ENCODE measurements at regions not wholly inside any gene's neighbourhood (a gene's known extent, or its start where the extent isn't known, plus 50 kb on each side); places are given as distances from the start of the nearest gene placed in this dataset.
A peak's percentile ranks its signal among the peaks of the same experiment; 100 is the strongest.

- Histone ChIP-seq H3K4me1 (ENCODE audit: control insufficient read depth in 1 of 2, insufficient read depth in 2 of 2, low read length in 2 of 2) (no peaks in the 10 kb centered on the region), H3K9me3 (ENCODE audit: insufficient read depth, low read depth, low read length) (no peaks in the 10 kb centered on the region), H3K4me3 (ENCODE audit: low read depth, low read length) (no peak overlapping the region), H3K18ac (ENCODE audit: low read length) (no peak overlapping the region), H3K4me2 (ENCODE audit: low read length) (no peak overlapping the region), H3K23ac (ENCODE audit: low read length) (no peak overlapping the region), H4K8ac (ENCODE audit: low read depth, low read length) (no peak overlapping the region), H3K36me3 (ENCODE audit: control insufficient read depth in 1 of 2, insufficient read depth in 2 of 2, low read length in 2 of 2) (no peaks in the 10 kb centered on the region), H3K79me1 (ENCODE audit: low read length) (no peaks in the 10 kb centered on the region), H3K4ac (ENCODE audit: low read depth, low read length) (no peak overlapping the region), H3K27me3 (ENCODE audit: insufficient read depth, low read length) (no peaks in the 10 kb centered on the region), H3K9ac (ENCODE audit: low read length) (no peak overlapping the region), H2BK120ac (ENCODE audit: insufficient read depth, low read length, poor library complexity) (no peak overlapping the region), H4K12ac (ENCODE audit: low read depth, low read length) (no peak overlapping the region), H4K91ac (ENCODE audit: low read depth, low read length) (no peak overlapping the region), H3K14ac (ENCODE audit: low read length) (no peak overlapping the region), H2BK5ac (ENCODE audit: low read depth, low read length, poor library complexity) (no peak overlapping the region), H2AK5ac (ENCODE audit: low read length) (no peak overlapping the region), H2BK12ac (ENCODE audit: low read length) (no peak overlapping the region), H3K79me2 (ENCODE audit: control insufficient read depth, insufficient read depth, low read length, poor library complexity) (no peaks in the 10 kb centered on the region), H2AFZ (ENCODE audit: insufficient read depth, low read length, poor library complexity) (no peak overlapping the region), H3K27ac (ENCODE audit: low read depth, low read length) (no peak overlapping the region)
- no CpG with 5 or more reads among the region's 3 CpGs for WGBS (ENCODE audit: extremely low coverage, insufficient coverage, insufficient read length)
- no peak for DNase-seq
Measured at GRCh38 chr18:30403278-30403677, 639.3 kb downstream of the DSC3 start.

- no peak for DNase-seq
- Histone ChIP-seq H3K23ac (ENCODE audit: low read length) (peak overlapping the region; percentile 95), H4K12ac (ENCODE audit: low read depth, low read length) (no peak overlapping the region), H3K14ac (ENCODE audit: low read length) (no peak overlapping the region), H3K79me1 (ENCODE audit: low read length) (no peaks in the 10 kb centered on the region), H3K4ac (ENCODE audit: low read depth, low read length) (no peak overlapping the region), H3K27me3 (ENCODE audit: insufficient read depth, low read length) (no peaks in the 10 kb centered on the region), H3K9me3 (ENCODE audit: insufficient read depth, low read depth, low read length) (no peaks in the 10 kb centered on the region), H3K27ac (ENCODE audit: low read depth, low read length) (no peak overlapping the region), H3K18ac (ENCODE audit: low read length) (no peak overlapping the region), H2BK120ac (ENCODE audit: insufficient read depth, low read length, poor library complexity) (no peak overlapping the region), H2BK5ac (ENCODE audit: low read depth, low read length, poor library complexity) (no peak overlapping the region), H3K36me3 (ENCODE audit: control insufficient read depth in 1 of 2, insufficient read depth in 2 of 2, low read length in 2 of 2) (no peaks in the 10 kb centered on the region), H2BK12ac (ENCODE audit: low read length) (no peak overlapping the region), H2AFZ (ENCODE audit: insufficient read depth, low read length, poor library complexity) (no peak overlapping the region), H4K91ac (ENCODE audit: low read depth, low read length) (no peak overlapping the region), H2AK5ac (ENCODE audit: low read length) (no peak overlapping the region), H3K4me1 (ENCODE audit: control insufficient read depth in 1 of 2, insufficient read depth in 2 of 2, low read length in 2 of 2) (no peaks in the 10 kb centered on the region), H3K4me3 (ENCODE audit: low read depth, low read length) (no peak overlapping the region), H3K4me2 (ENCODE audit: low read length) (no peak overlapping the region), H3K9ac (ENCODE audit: low read length) (no peak overlapping the region), H4K8ac (ENCODE audit: low read depth, low read length) (no peak overlapping the region), H3K79me2 (ENCODE audit: control insufficient read depth, insufficient read depth, low read length, poor library complexity) (no peaks in the 10 kb centered on the region)
- no CpG with 5 or more reads among the region's 2 CpGs for WGBS (ENCODE audit: extremely low coverage, insufficient coverage, insufficient read length)
Measured at GRCh38 chr18:30387401-30387800, 655.1 kb downstream of the DSC3 start.

GRCh38 chr18:30386624-30387023, 655.9 kb downstream of the DSC3 start:
- WGBS (ENCODE audit: extremely low coverage, insufficient coverage, insufficient read length): no CpG with 5 or more reads among the region's 5 CpGs

GRCh38 chr18:30385684-30386083, 656.9 kb downstream of the DSC3 start:
- no peak overlapping the region for H3K4me2 ChIP-seq (ENCODE audit: low read length)
- no peak overlapping the region for H3K23ac ChIP-seq (ENCODE audit: low read length)
- H4K12ac ChIP-seq (ENCODE audit: low read depth, low read length): no peak overlapping the region
- no CpG with 5 or more reads among the region's 1 CpG for WGBS (ENCODE audit: extremely low coverage, insufficient coverage, insufficient read length)
- no peak overlapping the region for H4K91ac ChIP-seq (ENCODE audit: low read depth, low read length)
- no peak overlapping the region for H3K4me3 ChIP-seq (ENCODE audit: low read depth, low read length)
- no peak overlapping the region for H4K8ac ChIP-seq (ENCODE audit: low read depth, low read length)
- H3K18ac ChIP-seq (ENCODE audit: low read length): no peak overlapping the region
- no peaks in the 10 kb centered on the region for H3K36me3 ChIP-seq (ENCODE audit: control insufficient read depth in 1 of 2, insufficient read depth in 2 of 2, low read length in 2 of 2)
- no peaks in the 10 kb centered on the region for H3K79me1 ChIP-seq (ENCODE audit: low read length)
- H2AFZ ChIP-seq (ENCODE audit: insufficient read depth, low read length, poor library complexity): no peak overlapping the region
- DNase-seq: no peak
- H2BK5ac ChIP-seq (ENCODE audit: low read depth, low read length, poor library complexity): no peak overlapping the region
- H3K14ac ChIP-seq (ENCODE audit: low read length): no peak overlapping the region
- H2BK120ac ChIP-seq (ENCODE audit: insufficient read depth, low read length, poor library complexity): no peak overlapping the region
- no peak overlapping the region for H2AK5ac ChIP-seq (ENCODE audit: low read length)
- no peaks in the 10 kb centered on the region for H3K9me3 ChIP-seq (ENCODE audit: insufficient read depth, low read depth, low read length)
- H3K27me3 ChIP-seq (ENCODE audit: insufficient read depth, low read length): no peaks in the 10 kb centered on the region
- H3K27ac ChIP-seq (ENCODE audit: low read depth, low read length): no peak overlapping the region
- no peak overlapping the region for H3K9ac ChIP-seq (ENCODE audit: low read length)
- no peaks in the 10 kb centered on the region for H3K4me1 ChIP-seq (ENCODE audit: control insufficient read depth in 1 of 2, insufficient read depth in 2 of 2, low read length in 2 of 2)
- no peak overlapping the region for H2BK12ac ChIP-seq (ENCODE audit: low read length)
- no peaks in the 10 kb centered on the region for H3K79me2 ChIP-seq (ENCODE audit: control insufficient read depth, insufficient read depth, low read length, poor library complexity)
- no peak overlapping the region for H3K4ac ChIP-seq (ENCODE audit: low read depth, low read length)

More at GRCh38 chr18:30386624-30387023, 655.9 kb downstream of the DSC3 start:
- no peak overlapping the region for H4K91ac ChIP-seq (ENCODE audit: low read depth, low read length)
- no peak overlapping the region for H2BK12ac ChIP-seq (ENCODE audit: low read length)
- H4K8ac ChIP-seq (ENCODE audit: low read depth, low read length): no peak overlapping the region
- no peak overlapping the region for H3K27ac ChIP-seq (ENCODE audit: low read depth, low read length)
- no peak overlapping the region for H2AK5ac ChIP-seq (ENCODE audit: low read length)
- H3K4me2 ChIP-seq (ENCODE audit: low read length): no peak overlapping the region
- no peak for DNase-seq
- no peaks in the 10 kb centered on the region for H3K79me1 ChIP-seq (ENCODE audit: low read length)
- no peak overlapping the region for H3K23ac ChIP-seq (ENCODE audit: low read length)
- no peaks in the 10 kb centered on the region for H3K4me1 ChIP-seq (ENCODE audit: control insufficient read depth in 1 of 2, insufficient read depth in 2 of 2, low read length in 2 of 2)
- no peak overlapping the region for H2BK5ac ChIP-seq (ENCODE audit: low read depth, low read length, poor library complexity)
- H3K4me3 ChIP-seq (ENCODE audit: low read depth, low read length): no peak overlapping the region
- H3K36me3 ChIP-seq (ENCODE audit: control insufficient read depth in 1 of 2, insufficient read depth in 2 of 2, low read length in 2 of 2): no peaks in the 10 kb centered on the region
- no peak overlapping the region for H3K9ac ChIP-seq (ENCODE audit: low read length)
- H2AFZ ChIP-seq (ENCODE audit: insufficient read depth, low read length, poor library complexity): no peak overlapping the region
- H3K79me2 ChIP-seq (ENCODE audit: control insufficient read depth, insufficient read depth, low read length, poor library complexity): no peaks in the 10 kb centered on the region
- H3K9me3 ChIP-seq (ENCODE audit: insufficient read depth, low read depth, low read length): no peaks in the 10 kb centered on the region
- no peaks in the 10 kb centered on the region for H3K27me3 ChIP-seq (ENCODE audit: insufficient read depth, low read length)
- H2BK120ac ChIP-seq (ENCODE audit: insufficient read depth, low read length, poor library complexity): no peak overlapping the region
- no peak overlapping the region for H3K4ac ChIP-seq (ENCODE audit: low read depth, low read length)
- H3K18ac ChIP-seq (ENCODE audit: low read length): no peak overlapping the region
- H4K12ac ChIP-seq (ENCODE audit: low read depth, low read length): no peak overlapping the region
- no peak overlapping the region for H3K14ac ChIP-seq (ENCODE audit: low read length)
